ENCODE measurements at regions not wholly inside any gene's neighbourhood (a gene's known extent, or its start where the extent isn't known, plus 50 kb on each side); places are given as distances from the start of the nearest gene placed in this dataset.

GRCh38 chrX:26409636-26410035 is 193.7 kb downstream of the MAGEB5 start:
- no peak for TF ChIP-seq EZH2 (IDR thresholded peaks at IDR 0.05; ENCODE audit: low read length, unreplicated experiment)
- TF ChIP-seq EZH2phosphoT487 (IDR thresholded peaks at IDR 0.05; ENCODE audit: borderline replicate concordance, low read length): no peak
- TF ChIP-seq CTCF (conservative IDR thresholded peaks at IDR 0.05; ENCODE audit: low read depth, low read length): no peak
- intact Hi-C loops (cut with micrococcal nuclease): no loop called here
- Histone ChIP-seq H3K9me2 (replicated peaks; ENCODE audit: low read length) (no peaks in the 10 kb centered on the region), H3K4me1 (ENCODE audit: insufficient read depth, low read length) (no peaks in the 10 kb centered on the region), H3K9ac (ENCODE audit: low read length) (no peak overlapping the region), H3K27me3 (ENCODE audit: low read length) (no peaks in the 10 kb centered on the region), H3K9me3 (ENCODE audit: low read length) (no peaks in the 10 kb centered on the region), H3K36me3 (ENCODE audit: low read depth, low read length) (no peaks in the 10 kb centered on the region), H3K4me3 (ENCODE audit: low read length) (no peak overlapping the region), H2AFZ (ENCODE audit: low read length) (no peak overlapping the region), H3F3A (ENCODE audit: low read length, unreplicated experiment) (no peaks in the 10 kb centered on the region), H3K4me2 (ENCODE audit: low read length) (no peak overlapping the region), H4K20me1 (ENCODE audit: low read length) (no peaks in the 10 kb centered on the region), H3K27ac (ENCODE audit: low read length) (no peak overlapping the region), H3K79me2 (ENCODE audit: low read length) (no peaks in the 10 kb centered on the region)
- no TSS peak for BruUV-seq (replicated peaks)
- ChIA-PET CTCF (no interaction called here), POLR2A (ENCODE audit: unreplicated experiment) (no interaction called here)
- ATAC-seq: no peak
- no peak for DNase-seq

GRCh38 chrX:26387906-26388305 is 171.9 kb downstream of the MAGEB5 start:
- Histone ChIP-seq H3K4me3 (ENCODE audit: low read length) (no peak overlapping the region), H4K20me1 (ENCODE audit: low read length) (no peaks in the 10 kb centered on the region), H2AFZ (ENCODE audit: low read length) (no peak overlapping the region), H3K9ac (ENCODE audit: low read length) (no peak overlapping the region), H3K27me3 (ENCODE audit: low read length) (no peaks in the 10 kb centered on the region), H3K9me2 (replicated peaks; ENCODE audit: low read length) (no peaks in the 10 kb centered on the region), H3K4me1 (ENCODE audit: insufficient read depth, low read length) (no peaks in the 10 kb centered on the region), H3K9me3 (ENCODE audit: low read length) (no peaks in the 10 kb centered on the region; the same call in 1 of the 2 replicates), H3K4me2 (ENCODE audit: low read length) (no peak overlapping the region), H3K79me2 (ENCODE audit: low read length) (no peaks in the 10 kb centered on the region), H3F3A (ENCODE audit: low read length, unreplicated experiment) (no peaks in the 10 kb centered on the region), H3K36me3 (ENCODE audit: low read depth, low read length) (no peaks in the 10 kb centered on the region), H3K27ac (ENCODE audit: low read length) (no peak overlapping the region)
- CTCF ChIA-PET: no interaction called here
- BruUV-seq (replicated peaks): no TSS peak
- DNase-seq (no peak), ATAC-seq (no peak)
- TF ChIP-seq EZH2 (IDR thresholded peaks at IDR 0.05; ENCODE audit: low read length, unreplicated experiment) (no peak), CTCF (conservative IDR thresholded peaks at IDR 0.05; ENCODE audit: low read depth, low read length) (no peak), EZH2phosphoT487 (IDR thresholded peaks at IDR 0.05; ENCODE audit: borderline replicate concordance, low read length) (no peak)
- POLR2A ChIA-PET (ENCODE audit: unreplicated experiment): no interaction called here
- intact Hi-C loops (cut with micrococcal nuclease): no loop called here

- no peak for ATAC-seq
These were observed 160.2 kb downstream of the MAGEB5 start for GRCh38 chrX:26376037-26376708.

More at GRCh38 chrX:26376037-26376708, 160.2 kb downstream of the MAGEB5 start:
- H3K27ac ChIP-seq (ENCODE audit: low read length): no peak overlapping the region
- H2AFZ ChIP-seq (ENCODE audit: low read length): no peak overlapping the region
- BruUV-seq (replicated peaks): no TSS peak
- intact Hi-C loops (cut with micrococcal nuclease): no loop called here
- no peaks in the 10 kb centered on the region for H4K20me1 ChIP-seq (ENCODE audit: low read length)
- no peaks in the 10 kb centered on the region for H3K27me3 ChIP-seq (ENCODE audit: low read length)
- DNase-seq: no peak
- H3F3A ChIP-seq (ENCODE audit: low read length, unreplicated experiment): no peaks in the 10 kb centered on the region
- no peaks in the 10 kb centered on the region for H3K4me1 ChIP-seq (ENCODE audit: insufficient read depth, low read length)
- TF ChIP-seq CTCF (conservative IDR thresholded peaks at IDR 0.05; ENCODE audit: low read depth, low read length): no peak
- TF ChIP-seq EZH2 (IDR thresholded peaks at IDR 0.05; ENCODE audit: low read length, unreplicated experiment): no peak
- TF ChIP-seq EZH2phosphoT487 (IDR thresholded peaks at IDR 0.05; ENCODE audit: borderline replicate concordance, low read length): no peak
- ChIA-PET CTCF (no interaction called here), POLR2A (ENCODE audit: unreplicated experiment) (no interaction called here)
- no peak overlapping the region for H3K4me2 ChIP-seq (ENCODE audit: low read length)
- H3K79me2 ChIP-seq (ENCODE audit: low read length): no peaks in the 10 kb centered on the region
- no peaks in the 10 kb centered on the region for H3K36me3 ChIP-seq (ENCODE audit: low read depth, low read length)
- H3K9me3 ChIP-seq (ENCODE audit: low read length): no peaks in the 10 kb centered on the region
- H3K9ac ChIP-seq (ENCODE audit: low read length): no peak overlapping the region
- H3K9me2 ChIP-seq (replicated peaks; ENCODE audit: low read length): no peaks in the 10 kb centered on the region
- H3K4me3 ChIP-seq (ENCODE audit: low read length): no peak overlapping the region

Measured in PC-3 (cell line).